IPS DF 6.9 (cell line): ENCODE measurements at regions not wholly inside any gene's neighbourhood (a gene's known extent, or its start where the extent isn't known, plus 50 kb on each side); places are given as distances from the start of the nearest gene placed in this dataset.
"Not testable (repeated sequence)": the region's sequence is repeated elsewhere in the genome, so short reads cannot be mapped to it uniquely, and the experiment has no call there.

Experiments
- DNase-seq: peaks from one replicate; pipeline ENCODE4 v3.0.0-alpha.2; 2013; ENCODE audit warnings: low read depth, low spot score
- H3K27ac ChIP-seq: one replicate; pipeline ENCODE4 v1.5.1; 2013; ENCODE audit warnings: low read length, control low read depth
- H3K27me3 ChIP-seq: 2 replicates; pipeline ENCODE4 v1.6.1; 2013; ENCODE audit warnings: mild to moderate bottlenecking, low read length; ENCODE audit not compliant: control insufficient read depth, insufficient read depth
- H3K36me3 ChIP-seq: 2 replicates; pipeline ENCODE4 v1.6.1; 2013; ENCODE audit warnings: low read length; ENCODE audit not compliant: control insufficient read depth, insufficient read depth
- H3K4me1 ChIP-seq: 2 replicates; pipeline ENCODE4 v1.6.1; 2013; ENCODE audit warnings: low read length; ENCODE audit not compliant: control insufficient read depth, insufficient read depth
- H3K4me3 ChIP-seq: 2 replicates; pipeline ENCODE4 v1.5.1; 2013; ENCODE audit warnings: mild to moderate bottlenecking, low read length
- H3K9me3 ChIP-seq: 2 replicates; pipeline ENCODE4 v1.6.1; 2013; ENCODE audit warnings: low read length, inconsistent platforms; ENCODE audit not compliant: control insufficient read depth, insufficient read depth
- WGBS: extraction: QIAGEN DNeasy Blood & Tissue Kit; methylation state at CpG from one replicate; pipeline ENCODE4 v1.1.7; 2013; ENCODE audit warnings: mixed read lengths, missing lambda C conversion rate; ENCODE audit not compliant: insufficient read length, insufficient coverage; 5-methylcytosine and 5-hydroxymethylcytosine counted together

GRCh38 chr5:12177225-12177624, 273.0 kb upstream of the CTNND2 start:
- H3K4me1 ChIP-seq, result peaks cover 2% of the 10 kb centered on the region; the same call in 1 of the 2 replicates
- H3K27me3 ChIP-seq, result no peaks in the 10 kb centered on the region
- H3K36me3 ChIP-seq, result no peaks in the 10 kb centered on the region
- no peak for DNase-seq
- H3K4me3 ChIP-seq, result no peak overlapping the region
- no peak overlapping the region for H3K27ac ChIP-seq
- H3K9me3 ChIP-seq, result no peaks in the 10 kb centered on the region

- Histone ChIP-seq H3K27me3 (no peaks in the 10 kb centered on the region), H3K9me3 (no peaks in the 10 kb centered on the region), H3K4me1 (peaks cover 2% of the 10 kb centered on the region; the same call in 1 of the 2 replicates), H3K4me3 (no peak overlapping the region), H3K36me3 (no peaks in the 10 kb centered on the region), H3K27ac (no peak overlapping the region)
- no peak for DNase-seq
- whole genome bisulfite sequencing, result no CpG with 5 or more reads among the region's 4 CpGs
Observed at GRCh38 chr5:12175914-12176585, 271.8 kb upstream of the CTNND2 start.

GRCh38 chr5:12174734-12175133, 270.5 kb upstream of the CTNND2 start:
- H3K4me3 ChIP-seq, result no peak overlapping the region
- no CpG with 5 or more reads among the region's 2 CpGs for WGBS
- H3K27me3 ChIP-seq, result no peaks in the 10 kb centered on the region
- H3K4me1 ChIP-seq, result peaks cover 2% of the 10 kb centered on the region; the same call in 1 of the 2 replicates
- H3K9me3 ChIP-seq, result no peaks in the 10 kb centered on the region
- no peak for DNase-seq
- H3K27ac ChIP-seq, result no peak overlapping the region
- no peaks in the 10 kb centered on the region for H3K36me3 ChIP-seq

GRCh38 chr5:12169536-12169935, 265.3 kb upstream of the CTNND2 start:
- H3K4me1 ChIP-seq, result peaks cover 2% of the 10 kb centered on the region; the same call in 1 of the 2 replicates
- no peak for DNase-seq
- WGBS, result no CpG with 5 or more reads among the region's 1 CpG
- H3K4me3 ChIP-seq, result no peak overlapping the region
- no peaks in the 10 kb centered on the region for H3K36me3 ChIP-seq
- H3K9me3 ChIP-seq, result no peaks in the 10 kb centered on the region
- H3K27me3 ChIP-seq, result no peaks in the 10 kb centered on the region
- H3K27ac ChIP-seq, result no peak overlapping the region

GRCh38 chr5:12162863-12163262, 258.6 kb upstream of the CTNND2 start:
- H3K27ac ChIP-seq, result no peak overlapping the region
- H3K4me3 ChIP-seq, result no peak overlapping the region
- no peaks in the 10 kb centered on the region for H3K4me1 ChIP-seq
- H3K27me3 ChIP-seq, result no peaks in the 10 kb centered on the region
- no CpG with 5 or more reads among the region's 2 CpGs for WGBS
- DNase-seq, result no peak
- H3K36me3 ChIP-seq, result no peaks in the 10 kb centered on the region
- no peaks in the 10 kb centered on the region for H3K9me3 ChIP-seq

- Histone ChIP-seq H3K9me3 (no peaks in the 10 kb centered on the region), H3K4me3 (no peak overlapping the region)
Observed at GRCh38 chr5:12147513-12147912, 243.3 kb upstream of the CTNND2 start.

GRCh38 chr5:12141496-12141895, 237.2 kb upstream of the CTNND2 start:
- Histone ChIP-seq H3K4me1 (no peaks in the 10 kb centered on the region), H3K36me3 (no peaks in the 10 kb centered on the region), H3K27me3 (no peaks in the 10 kb centered on the region), H3K27ac (no peak overlapping the region), H3K9me3 (no peaks in the 10 kb centered on the region), H3K4me3 (no peak overlapping the region)
- no CpG with 5 or more reads among the region's 2 CpGs for WGBS
- DNase-seq, result no peak

More at GRCh38 chr5:12147513-12147912, 243.3 kb upstream of the CTNND2 start:
- no peaks in the 10 kb centered on the region for H3K36me3 ChIP-seq
- no peak overlapping the region for H3K27ac ChIP-seq
- DNase-seq, result no peak
- no peaks in the 10 kb centered on the region for H3K4me1 ChIP-seq
- no peaks in the 10 kb centered on the region for H3K27me3 ChIP-seq

- Histone ChIP-seq H3K4me1 (no peaks in the 10 kb centered on the region), H3K27ac (no peak overlapping the region), H3K4me3 (no peak overlapping the region), H3K9me3 (no peaks in the 10 kb centered on the region), H3K36me3 (no peaks in the 10 kb centered on the region), H3K27me3 (no peaks in the 10 kb centered on the region)
- no CpG with 5 or more reads among the region's 1 CpG for WGBS
- DNase-seq, result no peak
Observed at GRCh38 chr5:12133520-12133919, 229.3 kb upstream of the CTNND2 start.

GRCh38 chr5:12131020-12131419, 226.8 kb upstream of the CTNND2 start:
- H3K9me3 ChIP-seq, H3K36me3 ChIP-seq, H3K27me3 ChIP-seq, H3K4me1 ChIP-seq, DNase-seq, H3K27ac ChIP-seq, H3K4me3 ChIP-seq: not testable (repeated sequence)
- WGBS, result no CpG with 5 or more reads among the region's 2 CpGs

- no peak overlapping the region for H3K4me3 ChIP-seq
- no CpG with 5 or more reads among the region's 7 CpGs for WGBS
- H3K27me3 ChIP-seq, result no peaks in the 10 kb centered on the region
- H3K4me1 ChIP-seq, result no peaks in the 10 kb centered on the region
- no peaks in the 10 kb centered on the region for H3K9me3 ChIP-seq
- no peak for DNase-seq
- H3K27ac ChIP-seq, result no peak overlapping the region
- H3K36me3 ChIP-seq, result no peaks in the 10 kb centered on the region
Observed at GRCh38 chr5:12125895-12126294, 221.6 kb upstream of the CTNND2 start.

- Histone ChIP-seq H3K4me1 (no peaks in the 10 kb centered on the region), H3K36me3 (no peaks in the 10 kb centered on the region), H3K9me3 (no peaks in the 10 kb centered on the region), H3K4me3 (no peak overlapping the region), H3K27ac (no peak overlapping the region), H3K27me3 (no peaks in the 10 kb centered on the region)
- no peak for DNase-seq
- WGBS, result no CpG with 5 or more reads among the region's 3 CpGs
Observed at GRCh38 chr5:12119657-12120056, 215.4 kb upstream of the CTNND2 start.
